Vagina (tissue), 2 donors: ENCODE measurements at regions not wholly inside any gene's neighbourhood (a gene's known extent, or its start where the extent isn't known, plus 50 kb on each side); places are given as distances from the start of the nearest gene placed in this dataset.

Experiments
- DNase-seq, 2 donors: peaks; one replicate each; pipeline ENCODE4 v3.0.0-alpha.2; 2017; ENCODE audit errors: extremely low spot score in 2 of 2
- H3K27ac ChIP-seq: fragments of 200-600 bp; sonication (generic); one replicate; pipeline ENCODE4 v1.5.1; 2019
- H3K27me3 ChIP-seq: fragments of 200-600 bp; sonication (generic); one replicate; pipeline ENCODE4 v1.5.1; 2019
- H3K36me3 ChIP-seq, 2 donors: fragments of 200-600 bp; sonication (generic); one replicate each; pipeline ENCODE4 v1.5.1; 2017 to 2019
- H3K4me1 ChIP-seq: fragments of 200-600 bp; sonication (generic); one replicate; pipeline ENCODE4 v1.5.1; 2019
- H3K4me3 ChIP-seq, 2 donors: fragments of 200-600 bp; sonication (generic); 1 replicate in 1 of 2; 2 replicates in 1 of 2; pipeline ENCODE4 v1.5.1; 2016 to 2019
- H3K9me3 ChIP-seq: fragments of 200-600 bp; sonication (generic); one replicate; pipeline ENCODE4 v1.5.1; 2019
- CTCF ChIP-seq, 3 experiments: fragments of 450-650 bp in 2 of 3; fragments of 200-600 bp in 1 of 3; sonication (generic) in 1 of 3; IDR thresholded peaks; one replicate each; pipeline ENCODE4 v1.5.1; 2017 to 2019; ENCODE audit warnings: antibody characterized with exemption in 3 of 3, mild to moderate bottlenecking in 2 of 3, moderate library complexity in 2 of 3
- POLR2A ChIP-seq, 2 donors: fragments of 450-650 bp; IDR thresholded peaks; one replicate each; pipeline ENCODE4 v1.6.1; 2017; ENCODE audit warnings: antibody characterized with exemption in 2 of 2, mild to moderate bottlenecking in 2 of 2, moderate library complexity in 2 of 2
- POLR2AphosphoS5 ChIP-seq, 2 donors: sonication (generic); formaldehyde crosslinking; IDR thresholded peaks; one replicate each; pipeline ENCODE4 v1.9.0; 2017; ENCODE audit warnings: antibody characterized with exemption in 2 of 2, mild to moderate bottlenecking in 2 of 2, low read depth in 1 of 2; ENCODE audit not compliant: insufficient read depth in 1 of 2
- intact Hi-C: fragments of 100-400 bp; cut with DNase I; formaldehyde crosslinking; loops from one replicate; pipeline ENCODE4 v1.15.1; 2023

- Histone ChIP-seq H3K27me3 (no peaks in the 10 kb centered on the region), H3K27ac (no peak overlapping the region), H3K36me3 (no peaks in the 10 kb centered on the region), H3K4me1 (no peaks in the 10 kb centered on the region), H3K9me3 (no peaks in the 10 kb centered on the region), H3K4me3 (no peak overlapping the region)
- intact Hi-C loops = no loop called here
- TF ChIP-seq POLR2A (IDR thresholded peaks at IDR 0.05) (no peak), POLR2AphosphoS5 (IDR thresholded peaks at IDR 0.05; ENCODE audit: insufficient read depth in 1 of 2, low read depth in 1 of 2) (no peak), CTCF (IDR thresholded peaks at IDR 0.05) (no peak)
- no peak for DNase-seq
These were observed 51.2 kb upstream of the GPR31 start for GRCh38 chr6:167208819-167209576.

GRCh38 chr6:167209577-167209975 is 51.8 kb upstream of the GPR31 start:
- intact Hi-C loops = no loop called here

GRCh38 chr6:167210375-167211294 is 52.9 kb upstream of the GPR31 start:
- no peak for TF ChIP-seq POLR2A (IDR thresholded peaks at IDR 0.05)
- no peak for TF ChIP-seq CTCF (IDR thresholded peaks at IDR 0.05)
- no peak for TF ChIP-seq POLR2AphosphoS5 (IDR thresholded peaks at IDR 0.05; ENCODE audit: insufficient read depth in 1 of 2, low read depth in 1 of 2)
- DNase-seq = no peak
- Histone ChIP-seq H3K4me3 (no peak overlapping the region), H3K4me1 (no peaks in the 10 kb centered on the region), H3K36me3 (no peaks in the 10 kb centered on the region), H3K27ac (no peak overlapping the region), H3K9me3 (no peaks in the 10 kb centered on the region), H3K27me3 (no peaks in the 10 kb centered on the region)
- intact Hi-C loops = no loop called here

More at GRCh38 chr6:167209577-167209975, 51.8 kb upstream of the GPR31 start:
- Histone ChIP-seq H3K36me3 (no peaks in the 10 kb centered on the region), H3K9me3 (no peaks in the 10 kb centered on the region), H3K27me3 (no peaks in the 10 kb centered on the region), H3K4me3 (no peak overlapping the region), H3K27ac (no peak overlapping the region), H3K4me1 (no peaks in the 10 kb centered on the region)
- TF ChIP-seq POLR2A (IDR thresholded peaks at IDR 0.05) (no peak), CTCF (IDR thresholded peaks at IDR 0.05) (no peak), POLR2AphosphoS5 (IDR thresholded peaks at IDR 0.05; ENCODE audit: insufficient read depth in 1 of 2, low read depth in 1 of 2) (no peak)
- DNase-seq = no peak

- no peaks in the 10 kb centered on the region for H3K36me3 ChIP-seq
- intact Hi-C loops = no loop called here
- H3K27ac ChIP-seq = no peak overlapping the region
- no peak for DNase-seq
- no peak overlapping the region for H3K4me3 ChIP-seq
- no peaks in the 10 kb centered on the region for H3K4me1 ChIP-seq
- TF ChIP-seq CTCF (IDR thresholded peaks at IDR 0.05) = no peak
- no peak for TF ChIP-seq POLR2AphosphoS5 (IDR thresholded peaks at IDR 0.05; ENCODE audit: insufficient read depth in 1 of 2, low read depth in 1 of 2)
- no peak for TF ChIP-seq POLR2A (IDR thresholded peaks at IDR 0.05)
- no peaks in the 10 kb centered on the region for H3K9me3 ChIP-seq
- H3K27me3 ChIP-seq = no peaks in the 10 kb centered on the region
These were observed 53.5 kb upstream of the GPR31 start for GRCh38 chr6:167211295-167211648.
